HCT116 (cell line): ENCODE measurements at regions not wholly inside any gene's neighbourhood (a gene's known extent, or its start where the extent isn't known, plus 50 kb on each side); places are given as distances from the start of the nearest gene placed in this dataset.

Source experiments
- ATAC-seq: fragments of 200-7000 bp; cut with Tn5 transposase; 2 replicates; pipeline ENCODE4 v1.9.1; 2020; ENCODE audit warnings: mild to moderate bottlenecking, moderate library complexity
- BruUV-seq: library from RNA; stranded (reverse); fragments of 400-500 nt; replicated peaks from 2 replicates; lab custom pipeline; 2021; lab: Mats Ljungman, UMichigan
- CTCF ChIA-PET: fragments of 300-600 bp; sonication (Branson Sonifier 250); formaldehyde crosslinking; loops from one replicate; lab custom pipeline; 2021; ENCODE audit warnings: antibody characterized with exemption; lab: Charles Lee
- POLR2A ChIA-PET: fragments of 300-600, 350-600 bp; sonication (Branson Sonifier 250); formaldehyde crosslinking; loops from one replicate; lab custom pipeline; 2021; ENCODE audit warnings: antibody characterized with exemption; lab: Charles Lee
- RAD21 ChIA-PET, 2 experiments: fragments of 300-600 bp; sonication (Branson Sonifier 250); formaldehyde crosslinking; loops; one replicate each; lab custom pipeline; 2023; ENCODE audit warnings: low total read pairs in 2 of 2; ENCODE audit not compliant: uncharacterized antibody in 2 of 2, unreplicated experiment in 2 of 2, low non-redundant PET in 1 of 2; lab: Charles Lee
- DNase-seq: peaks from one replicate; pipeline ENCODE4 v3.0.0-alpha.2; 2010; ENCODE audit warnings: low read depth, low spot score
- H2AFZ ChIP-seq: fragments of 200-600 bp; shearing (Covaris generic), sonication (generic); 2 replicates; pipeline ENCODE4 v1.6.1; 2017; ENCODE audit warnings: low read depth, mixed run types, mixed read lengths, antibody characterized with exemption, low read length; ENCODE audit not compliant: poor library complexity, severe bottlenecking
- H3K27ac ChIP-seq: 2 replicates; pipeline ENCODE4 v1.5.1; 2012; ENCODE audit warnings: low read depth, low read length
- H3K27me3 ChIP-seq: fragments of 200-600 bp; sonication (generic); 2 replicates; pipeline ENCODE4 v1.6.1; 2016; ENCODE audit warnings: mixed run types, low read length, mixed read lengths; ENCODE audit not compliant: insufficient read depth
- H3K36me3 ChIP-seq, 2 experiments: fragments of 200-500 bp in 1 of 2; fragments of 200-600 bp in 1 of 2; sonication (Bioruptor generic) in 1 of 2; sonication (generic) in 1 of 2; 2 replicates each; pipeline versions ENCODE4 v1.5.1 to v1.6.1; 2014 to 2016; ENCODE audit warnings: low read length in 2 of 2, inconsistent platforms in 1 of 2, mixed read lengths in 1 of 2, mixed run types in 1 of 2; ENCODE audit not compliant: insufficient read depth in 2 of 2, control insufficient read depth in 1 of 2
- H3K4me1 ChIP-seq, 2 experiments: fragments of 200-600 bp in 1 of 2; sonication (generic) in 1 of 2; 2 replicates each; pipeline versions ENCODE4 v1.5.1 to v1.6.1; 2012 to 2017; ENCODE audit warnings: low read length in 2 of 2, inconsistent platforms in 1 of 2, mild to moderate bottlenecking in 1 of 2, mixed read lengths in 1 of 2, mixed run types in 1 of 2, moderate library complexity in 1 of 2; ENCODE audit not compliant: insufficient read depth in 2 of 2, control insufficient read depth in 1 of 2
- H3K4me2 ChIP-seq: fragments of 200-600 bp; sonication (generic); 2 replicates; pipeline ENCODE4 v1.6.1; 2017; ENCODE audit warnings: mixed run types, low read length, mixed read lengths
- H3K4me3 ChIP-seq, 2 experiments: fragments of 200-600 bp in 1 of 2; sonication (generic) in 1 of 2; replicated peaks in 1 of 2; 2 replicates each; pipeline ENCODE4 v1.5.1; 2011 to 2016; ENCODE audit warnings: low read length in 2 of 2, control low read depth in 1 of 2, low read depth in 1 of 2, mild to moderate bottlenecking in 1 of 2, mixed read lengths in 1 of 2, mixed run types in 1 of 2
- H3K79me2 ChIP-seq: fragments of 200-600 bp; sonication (generic); 2 replicates; pipeline ENCODE4 v1.6.1; 2017; ENCODE audit warnings: mild to moderate bottlenecking, mixed run types, low read length, moderate library complexity, mixed read lengths; ENCODE audit not compliant: insufficient read depth
- H3K9ac ChIP-seq: fragments of 200-600 bp; sonication (generic); 2 replicates; pipeline ENCODE4 v1.6.1; 2016; ENCODE audit warnings: low read length, mixed read lengths
- H3K9me2 ChIP-seq: fragments of 200-600 bp; sonication (generic), shearing (Covaris generic); 2 replicates; pipeline ENCODE4 v1.6.1; 2017; ENCODE audit warnings: mixed run types, mild to moderate bottlenecking, moderate library complexity; ENCODE audit not compliant: insufficient read depth
- H3K9me3 ChIP-seq, 2 experiments: fragments of 200-500 bp in 1 of 2; fragments of 200-600 bp in 1 of 2; sonication (Bioruptor generic) in 1 of 2; sonication (generic) in 1 of 2; 2 replicates each; pipeline ENCODE4 v1.6.1; 2014 to 2017; ENCODE audit warnings: low read length in 2 of 2, mixed read lengths in 2 of 2, inconsistent platforms in 1 of 2, low read depth in 1 of 2, mild to moderate bottlenecking in 1 of 2, mixed run types in 1 of 2, moderate library complexity in 1 of 2; ENCODE audit not compliant: control insufficient read depth in 1 of 2, insufficient read depth in 1 of 2
- H4K20me1 ChIP-seq: fragments of 200-600 bp; sonication (generic), shearing (Covaris generic); 2 replicates; pipeline ENCODE4 v1.6.1; 2017; ENCODE audit warnings: mixed run types, mild to moderate bottlenecking, moderate library complexity; ENCODE audit not compliant: insufficient read depth
- CEBPB ChIP-seq: IDR thresholded peaks from 2 replicates; pipeline ENCODE4 v1.6.1; 2012; ENCODE audit warnings: low read depth
- EGR1 ChIP-seq: IDR thresholded peaks from 2 replicates; pipeline ENCODE4 v1.6.1; 2012; ENCODE audit warnings: low read depth
- ELF1 ChIP-seq: IDR thresholded peaks from 2 replicates; pipeline ENCODE4 v1.6.1; 2012; ENCODE audit warnings: low read depth, borderline replicate concordance
- EZH2 ChIP-seq: fragments of 200-600 bp; sonication (generic); IDR thresholded peaks from 2 replicates; pipeline ENCODE4 v1.6.1; 2017; ENCODE audit warnings: antibody characterized with exemption, mixed run types
- EZH2phosphoT487 ChIP-seq: fragments of 200-600 bp; IDR thresholded peaks from 2 replicates; pipeline ENCODE4 v1.6.1; 2018; ENCODE audit warnings: antibody characterized with exemption, borderline replicate concordance
- FOSL1 ChIP-seq: IDR thresholded peaks from 2 replicates; pipeline ENCODE4 v1.6.1; 2012; ENCODE audit warnings: low read depth
- JUND ChIP-seq: IDR thresholded peaks from 2 replicates; pipeline ENCODE4 v1.6.1; 2012
- POLR2A ChIP-seq: IDR thresholded peaks from 2 replicates; pipeline ENCODE4 v1.7.0; 2011; ENCODE audit warnings: borderline replicate concordance; ENCODE audit not compliant: insufficient read depth, insufficient read length; ENCODE audit errors: extremely low read depth
- POLR2AphosphoS5 ChIP-seq: IDR thresholded peaks from 2 replicates; pipeline ENCODE4 v1.6.1; 2011; ENCODE audit warnings: mild to moderate bottlenecking, low read depth, low read length, moderate library complexity
- RAD21 ChIP-seq: IDR thresholded peaks from 2 replicates; pipeline ENCODE4 v1.6.1; 2012; ENCODE audit warnings: low read depth, mild to moderate bottlenecking
- SIN3A ChIP-seq: IDR thresholded peaks from 2 replicates; pipeline ENCODE4 v1.6.1; 2012; ENCODE audit warnings: low read depth
- SP1 ChIP-seq: IDR thresholded peaks from 2 replicates; pipeline ENCODE4 v1.6.1; 2012; ENCODE audit warnings: low read depth
- SRF ChIP-seq: IDR thresholded peaks from 2 replicates; pipeline ENCODE4 v1.6.1; 2012; ENCODE audit warnings: low read depth
- TCF7L2 ChIP-seq: IDR thresholded peaks from 2 replicates; pipeline ENCODE4 v1.7.0; 2011; ENCODE audit warnings: borderline replicate concordance, inconsistent platforms; ENCODE audit not compliant: insufficient read depth, insufficient read length; ENCODE audit errors: extremely low read depth
- YY1 ChIP-seq: IDR thresholded peaks from 2 replicates; pipeline ENCODE4 v1.6.1; 2011; ENCODE audit warnings: low read length, low read depth, moderate library complexity, mild to moderate bottlenecking; ENCODE audit not compliant: insufficient replicate concordance; ENCODE audit errors: extremely low read depth
- ZFX ChIP-seq: fragments of 450-650 bp; IDR thresholded peaks from 2 replicates; pipeline ENCODE4 v1.6.1; 2017
- ZNF274 ChIP-seq: fragments of 200-500 bp; sonication (Bioruptor generic); IDR thresholded peaks from 2 replicates; pipeline ENCODE4 v1.6.1; 2014; ENCODE audit warnings: mild to moderate bottlenecking, low read depth, low read length, inconsistent platforms
- intact Hi-C: fragments of 100-400 bp; cut with micrococcal nuclease; formaldehyde crosslinking; loops from 2 replicates; pipeline ENCODE4 v1.10.0; 2022
- TF ChIP-seq, protein P1 (sequence below): IDR thresholded peaks from 2 replicates; pipeline ENCODE4 v1.6.1; 2012
- TF ChIP-seq, protein P2 (sequence below): IDR thresholded peaks from 2 replicates; pipeline ENCODE4 v1.6.1; 2012
- TF ChIP-seq, protein P3 (sequence below): IDR thresholded peaks from 2 replicates; pipeline ENCODE4 v1.6.1; 2011; ENCODE audit warnings: mild to moderate bottlenecking, low read length, moderate library complexity; ENCODE audit not compliant: insufficient replicate concordance; ENCODE audit errors: extremely low read depth

DNA sequence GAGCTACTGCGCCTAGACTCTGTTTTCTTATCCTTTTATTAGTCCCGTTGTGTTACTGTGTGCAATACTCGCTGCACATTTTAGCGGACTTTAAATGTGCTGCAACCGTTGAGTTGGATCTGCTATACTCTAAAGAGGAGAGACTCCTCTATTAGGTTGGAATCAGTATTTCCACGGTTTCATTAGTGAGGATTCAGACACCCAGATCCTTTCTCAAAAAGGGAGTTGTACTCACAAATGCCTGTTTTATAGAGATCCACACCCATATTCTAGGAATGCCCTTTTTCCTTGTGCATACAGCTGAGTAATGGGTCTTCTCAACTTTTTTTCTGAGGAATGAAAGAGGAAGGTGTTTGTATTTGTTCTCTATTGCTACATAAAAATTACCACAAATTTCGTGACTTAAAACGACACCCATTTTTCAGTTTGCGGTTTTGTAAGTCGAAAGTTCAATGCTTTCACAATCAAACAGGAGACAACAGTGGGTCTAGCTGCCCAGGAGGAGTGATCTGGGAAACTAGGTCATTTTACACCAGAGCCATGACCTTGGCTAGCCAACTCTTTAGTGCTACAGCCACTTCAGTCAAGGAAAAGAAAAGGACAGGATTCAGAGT, 52.8 kb upstream of the SLC44A1 start:
- TF ChIP-seq YY1 (no peak), RAD21 (no peak), SIN3A (no peak)
- H3K4me3 ChIP-seq: no peak overlapping the region
- no peak for ATAC-seq

DNA sequence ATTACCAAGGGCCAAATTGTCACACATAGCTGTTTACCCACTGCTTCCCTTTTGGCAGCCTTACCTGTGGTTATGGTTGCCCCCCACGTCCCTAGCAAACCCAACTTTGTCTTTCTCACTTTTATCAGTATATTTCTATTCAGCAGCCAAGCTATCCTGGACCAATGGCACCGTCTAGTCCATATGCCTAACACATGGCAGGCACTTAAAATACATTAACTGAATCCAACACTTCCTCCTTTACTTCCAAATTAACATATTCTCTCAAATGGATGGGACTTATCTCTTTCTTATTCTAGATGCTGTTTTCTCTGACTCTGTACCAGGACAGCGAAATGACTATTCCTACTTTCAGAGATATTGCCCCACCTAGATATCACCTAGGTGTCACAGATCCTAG, 50.9 kb upstream of the SLC44A1 start:
- POLR2A ChIA-PET: no interaction called here

More for the DNA sequence above, 52.8 kb upstream of the SLC44A1 start:
- Histone ChIP-seq H3K9me3 (no peaks in the 10 kb centered on the region), H4K20me1 (no peaks in the 10 kb centered on the region), H3K79me2 (no peaks in the 10 kb centered on the region), H3K9ac (no peak overlapping the region), H3K36me3 (no peaks in the 10 kb centered on the region), H3K27ac (no peak overlapping the region), H3K4me1 (peaks cover 0 to 6% of the 10 kb centered on the region in 2 experiments; a peak in 2 of 4 replicates), H3K9me2 (no peaks in the 10 kb centered on the region), H3K4me2 (no peak overlapping the region), H2AFZ (no peak overlapping the region), H3K27me3 (no peaks in the 10 kb centered on the region)
- ChIA-PET RAD21 (no interaction called here), CTCF (no interaction called here), POLR2A (no interaction called here)
- DNase-seq: no peak
- BruUV-seq: no TSS peak
- intact Hi-C loops: no loop called here

More for the DNA sequence above, 50.9 kb upstream of the SLC44A1 start:
- Histone ChIP-seq H3K4me3 (no peak overlapping the region), H3K4me1 (no peaks in the 10 kb centered on the region), H3K4me2 (no peak overlapping the region), H3K27me3 (no peaks in the 10 kb centered on the region), H3K9me3 (no peaks in the 10 kb centered on the region), H3K36me3 (no peaks in the 10 kb centered on the region), H4K20me1 (no peaks in the 10 kb centered on the region), H3K9ac (no peak overlapping the region), H3K79me2 (no peaks in the 10 kb centered on the region), H3K27ac (no peak overlapping the region), H2AFZ (no peak overlapping the region), H3K9me2 (no peaks in the 10 kb centered on the region)
- CTCF ChIA-PET: no interaction called here
- TF ChIP-seq RAD21 (no peak), POLR2AphosphoS5 (no peak), TCF7L2 (no peak), ELF1 (no peak), ZNF274 (no peak), ZFX (no peak), SP1 (no peak), JUND (no peak), SRF (no peak), EZH2 (no peak), EGR1 (no peak), EZH2phosphoT487 (no peak), FOSL1 (no peak), SIN3A (no peak), POLR2A (no peak), YY1 (no peak), CEBPB (no peak)
- TF ChIP-seq, protein P1, sequence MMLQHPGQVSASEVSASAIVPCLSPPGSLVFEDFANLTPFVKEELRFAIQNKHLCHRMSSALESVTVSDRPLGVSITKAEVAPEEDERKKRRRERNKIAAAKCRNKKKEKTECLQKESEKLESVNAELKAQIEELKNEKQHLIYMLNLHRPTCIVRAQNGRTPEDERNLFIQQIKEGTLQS: no peak
- TF ChIP-seq, protein P2, sequence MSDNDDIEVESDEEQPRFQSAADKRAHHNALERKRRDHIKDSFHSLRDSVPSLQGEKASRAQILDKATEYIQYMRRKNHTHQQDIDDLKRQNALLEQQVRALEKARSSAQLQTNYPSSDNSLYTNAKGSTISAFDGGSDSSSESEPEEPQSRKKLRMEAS: no peak
- TF ChIP-seq, protein P3, sequence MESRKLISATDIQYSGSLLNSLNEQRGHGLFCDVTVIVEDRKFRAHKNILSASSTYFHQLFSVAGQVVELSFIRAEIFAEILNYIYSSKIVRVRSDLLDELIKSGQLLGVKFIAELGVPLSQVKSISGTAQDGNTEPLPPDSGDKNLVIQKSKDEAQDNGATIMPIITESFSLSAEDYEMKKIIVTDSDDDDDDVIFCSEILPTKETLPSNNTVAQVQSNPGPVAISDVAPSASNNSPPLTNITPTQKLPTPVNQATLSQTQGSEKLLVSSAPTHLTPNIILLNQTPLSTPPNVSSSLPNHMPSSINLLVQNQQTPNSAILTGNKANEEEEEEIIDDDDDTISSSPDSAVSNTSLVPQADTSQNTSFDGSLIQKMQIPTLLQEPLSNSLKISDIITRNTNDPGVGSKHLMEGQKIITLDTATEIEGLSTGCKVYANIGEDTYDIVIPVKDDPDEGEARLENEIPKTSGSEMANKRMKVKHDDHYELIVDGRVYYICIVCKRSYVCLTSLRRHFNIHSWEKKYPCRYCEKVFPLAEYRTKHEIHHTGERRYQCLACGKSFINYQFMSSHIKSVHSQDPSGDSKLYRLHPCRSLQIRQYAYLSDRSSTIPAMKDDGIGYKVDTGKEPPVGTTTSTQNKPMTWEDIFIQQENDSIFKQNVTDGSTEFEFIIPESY: no peak
- BruUV-seq: no TSS peak
- DNase-seq (no peak), ATAC-seq (no peak)
- RAD21 ChIA-PET: no interaction called here
- intact Hi-C loops: no loop called here
